ENCODE measurements at regions not wholly inside any gene's neighbourhood (a gene's known extent, or its start where the extent isn't known, plus 50 kb on each side); places are given as distances from the start of the nearest gene placed in this dataset.

DNA sequence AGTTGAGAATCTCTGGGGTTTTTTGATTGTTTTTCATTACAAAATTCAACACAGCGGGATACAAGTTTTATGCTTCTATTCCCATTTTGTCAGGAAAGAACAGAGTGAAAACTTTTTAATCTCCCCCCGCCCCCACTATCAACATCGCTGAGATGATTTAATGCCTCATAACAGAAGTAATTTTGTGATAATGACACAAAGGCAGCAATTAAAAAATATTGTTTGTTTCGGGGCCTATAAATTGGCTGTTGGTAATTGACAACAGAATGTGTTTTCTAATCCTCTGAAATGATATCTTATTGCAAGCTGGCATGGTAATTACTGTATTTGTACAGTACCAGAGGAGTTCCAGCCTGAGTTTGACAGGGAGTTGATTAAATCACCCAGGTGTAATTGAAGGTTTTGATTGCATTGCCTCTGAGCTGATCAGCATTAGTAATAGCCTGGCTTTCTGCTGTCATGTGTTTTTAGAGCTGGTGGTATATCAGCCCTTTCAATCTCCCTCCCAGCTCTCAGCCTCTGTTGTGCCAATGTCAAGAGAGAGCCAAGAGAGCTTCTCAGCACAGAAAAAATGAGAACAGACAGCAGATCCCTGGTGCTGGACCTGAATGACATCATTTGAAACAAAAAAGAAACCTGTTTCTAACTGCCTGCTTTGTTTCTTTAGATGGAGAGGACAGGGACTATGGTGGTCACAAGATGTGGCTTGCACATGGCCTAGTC is 265.1 kb downstream of the FAM76B start:
- TF ChIP-seq, protein P1, sequence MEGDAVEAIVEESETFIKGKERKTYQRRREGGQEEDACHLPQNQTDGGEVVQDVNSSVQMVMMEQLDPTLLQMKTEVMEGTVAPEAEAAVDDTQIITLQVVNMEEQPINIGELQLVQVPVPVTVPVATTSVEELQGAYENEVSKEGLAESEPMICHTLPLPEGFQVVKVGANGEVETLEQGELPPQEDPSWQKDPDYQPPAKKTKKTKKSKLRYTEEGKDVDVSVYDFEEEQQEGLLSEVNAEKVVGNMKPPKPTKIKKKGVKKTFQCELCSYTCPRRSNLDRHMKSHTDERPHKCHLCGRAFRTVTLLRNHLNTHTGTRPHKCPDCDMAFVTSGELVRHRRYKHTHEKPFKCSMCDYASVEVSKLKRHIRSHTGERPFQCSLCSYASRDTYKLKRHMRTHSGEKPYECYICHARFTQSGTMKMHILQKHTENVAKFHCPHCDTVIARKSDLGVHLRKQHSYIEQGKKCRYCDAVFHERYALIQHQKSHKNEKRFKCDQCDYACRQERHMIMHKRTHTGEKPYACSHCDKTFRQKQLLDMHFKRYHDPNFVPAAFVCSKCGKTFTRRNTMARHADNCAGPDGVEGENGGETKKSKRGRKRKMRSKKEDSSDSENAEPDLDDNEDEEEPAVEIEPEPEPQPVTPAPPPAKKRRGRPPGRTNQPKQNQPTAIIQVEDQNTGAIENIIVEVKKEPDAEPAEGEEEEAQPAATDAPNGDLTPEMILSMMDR (IDR thresholded peaks at IDR 0.05), result no peak
- TF ChIP-seq POLR2A (IDR thresholded peaks at IDR 0.05), result no peak
